Thoracic aorta (tissue), 2 donors: ENCODE measurements at regions not wholly inside any gene's neighbourhood (a gene's known extent, or its start where the extent isn't known, plus 50 kb on each side); places are given as distances from the start of the nearest gene placed in this dataset.
"Not testable (repeated sequence)": the region's sequence is repeated elsewhere in the genome, so short reads cannot be mapped to it uniquely, and the experiment has no call there.

ENCODE experiments used
- ATAC-seq: fragments of 150-250 bp; one replicate; pipeline ENCODE4 v1.8.0; 2017; ENCODE audit warnings: low read depth; ENCODE audit not compliant: insufficient number of reproducible peaks, low FRiP score
- DNase-seq: peaks from one replicate; pipeline ENCODE4 v3.0.0-alpha.2; 2020; ENCODE audit warnings: low spot score
- H3K27ac ChIP-seq, 2 donors: fragments of 200-600 bp; sonication (generic); 1 replicate in 1 of 2; 2 replicates in 1 of 2; pipeline ENCODE4 v1.5.1; 2016; ENCODE audit warnings: mild to moderate bottlenecking in 2 of 2, moderate library complexity in 2 of 2
- H3K27me3 ChIP-seq: fragments of 200-600 bp; sonication (generic); replicated peaks from 2 replicates; pipeline ENCODE4 v1.6.0; 2016; ENCODE audit warnings: mild to moderate bottlenecking; ENCODE audit not compliant: insufficient read depth
- H3K36me3 ChIP-seq: fragments of 200-600 bp; sonication (generic); one replicate; pipeline ENCODE4 v1.5.1; 2016
- H3K4me1 ChIP-seq, 2 donors: fragments of 200-600 bp; sonication (generic); 1 replicate in 1 of 2; 2 replicates in 1 of 2; pipeline versions ENCODE4 v1.5.1 to v1.6.0; 2016; ENCODE audit warnings: low read depth in 2 of 2, mild to moderate bottlenecking in 1 of 2; ENCODE audit not compliant: control insufficient read depth in 1 of 2
- H3K4me3 ChIP-seq: fragments of 200-600 bp; sonication (generic); 2 replicates; pipeline ENCODE4 v1.5.1; 2016; ENCODE audit warnings: mild to moderate bottlenecking
- H3K9me3 ChIP-seq: fragments of 200-600 bp; sonication (generic); 2 replicates; pipeline ENCODE4 v1.5.1; 2016
- CTCF ChIP-seq: fragments of 200-600 bp; sonication (generic); IDR thresholded peaks from one replicate; pipeline ENCODE4 v1.5.1; 2019; ENCODE audit warnings: antibody characterized with exemption

DNA sequence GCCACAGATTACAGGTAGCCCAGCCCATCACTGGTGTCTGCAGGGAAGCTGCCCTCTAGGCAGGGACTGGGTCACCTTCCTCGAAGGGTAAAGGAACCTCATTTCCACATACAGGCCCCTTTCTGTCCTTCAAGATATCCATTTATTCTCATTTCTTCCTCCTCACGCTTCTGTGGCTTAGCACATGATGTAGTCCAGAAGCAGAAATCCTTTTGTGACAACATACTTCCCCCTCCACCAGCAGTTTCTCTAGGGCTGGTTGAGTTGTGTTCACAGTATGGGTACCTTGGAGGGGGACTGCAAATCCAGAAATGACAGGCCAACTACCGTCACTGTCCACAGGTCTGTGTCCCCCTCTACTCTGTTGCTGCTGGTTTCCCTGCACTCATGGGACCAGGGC lies 364.9 kb downstream of the ANAPC1 start:
- Histone ChIP-seq H3K27me3 (no peaks in the 10 kb centered on the region), H3K36me3 (no peaks in the 10 kb centered on the region), H3K4me3 (no peak overlapping the region), H3K9me3 (no peaks in the 10 kb centered on the region), H3K4me1 (peaks cover 3 to 10% of the 10 kb centered on the region in 2 donors), H3K27ac (no peak overlapping the region)
- no peak for TF ChIP-seq CTCF
- no peak for ATAC-seq
- no peak for DNase-seq

- TF ChIP-seq CTCF: no peak
- Histone ChIP-seq H3K27me3 (no peaks in the 10 kb centered on the region), H3K4me1 (peaks cover 3 to 10% of the 10 kb centered on the region in 2 donors), H3K4me3 (no peak overlapping the region), H3K36me3 (no peaks in the 10 kb centered on the region), H3K27ac (no peak overlapping the region), H3K9me3 (no peaks in the 10 kb centered on the region)
- no peak for ATAC-seq
- DNase-seq: no peak
These were observed 361.7 kb downstream of the ANAPC1 start for GRCh38 chr2:111522231-111522768.

DNA sequence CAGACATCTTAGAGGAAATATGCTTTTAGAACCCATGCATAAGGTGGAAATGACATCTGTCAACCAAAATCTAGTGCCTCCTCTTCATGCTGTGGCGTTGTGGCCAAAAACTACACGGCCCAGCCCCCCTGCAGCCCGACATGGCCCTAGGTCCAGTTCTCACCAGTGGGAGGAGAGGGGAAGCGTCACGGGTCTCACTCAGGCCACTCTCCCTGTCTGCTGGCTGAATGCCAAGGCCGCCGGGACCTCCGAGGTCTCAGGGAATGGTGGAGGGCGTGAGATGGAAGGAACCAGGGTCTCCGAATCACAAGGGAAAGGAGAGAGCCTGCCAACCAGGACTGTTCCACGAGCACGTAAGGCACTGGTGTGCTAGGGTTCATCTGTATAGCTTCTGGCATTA lies 361.0 kb downstream of the ANAPC1 start:
- DNase-seq (no peak), ATAC-seq (no peak)
- TF ChIP-seq CTCF: no peak
- H3K4me1 ChIP-seq: peaks cover 3 to 10% of the 10 kb centered on the region in 2 donors
- H3K27me3 ChIP-seq: no peaks in the 10 kb centered on the region
- no peak overlapping the region for H3K4me3 ChIP-seq
- H3K36me3 ChIP-seq: no peaks in the 10 kb centered on the region
- no peak overlapping the region for H3K27ac ChIP-seq
- H3K9me3 ChIP-seq: no peaks in the 10 kb centered on the region

DNA sequence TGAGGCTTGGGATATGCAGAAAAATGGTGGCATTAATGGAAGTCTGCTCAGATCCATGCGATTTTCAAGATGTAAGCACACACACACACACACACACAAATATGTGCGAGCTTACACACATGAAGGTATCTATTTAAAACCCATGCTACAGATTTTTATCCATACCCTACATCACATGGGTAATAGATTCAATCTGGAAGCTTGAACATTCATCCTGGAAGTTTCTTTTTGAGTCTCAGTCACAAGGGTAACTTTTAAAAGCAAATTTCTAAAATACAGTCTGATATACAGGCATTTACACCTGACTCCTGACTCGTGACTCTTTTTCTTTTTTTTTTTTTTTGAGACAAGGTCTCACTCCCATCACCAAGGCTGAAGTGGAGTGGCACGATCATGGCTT lies 359.0 kb downstream of the ANAPC1 start:
- DNase-seq, H3K27me3 ChIP-seq, H3K36me3 ChIP-seq, H3K4me3 ChIP-seq, H3K27ac ChIP-seq, H3K9me3 ChIP-seq, ATAC-seq: not testable (repeated sequence)
- peaks cover 3 to 10% of the 10 kb centered on the region in 2 donors for H3K4me1 ChIP-seq

DNA sequence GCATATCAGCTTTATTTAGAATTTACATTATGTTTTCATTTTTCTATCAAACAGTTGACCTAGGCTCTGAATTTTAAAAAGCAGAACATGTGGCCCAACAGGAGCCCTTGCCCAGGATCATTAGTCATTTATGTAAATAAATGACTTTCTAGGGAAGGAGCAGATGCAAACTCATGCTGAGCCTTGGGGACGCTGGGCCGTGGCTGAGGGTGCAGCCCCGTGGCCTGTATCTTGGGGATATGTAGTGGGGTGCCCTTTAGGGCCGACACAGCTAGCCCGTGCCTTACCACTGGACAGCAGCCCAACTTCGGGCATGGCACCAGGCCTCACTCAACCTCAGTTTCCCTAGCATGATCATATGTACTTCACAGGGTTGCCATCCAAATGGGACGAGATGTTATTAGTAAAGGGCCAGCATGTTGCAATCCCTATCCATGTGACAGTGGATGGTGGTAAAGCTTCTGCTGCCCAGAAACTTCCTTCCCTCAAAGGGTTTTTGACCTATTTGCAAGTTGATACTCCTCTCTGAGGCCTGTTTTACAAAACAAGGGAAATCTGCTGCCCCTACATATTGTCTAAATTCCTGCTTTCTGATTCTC lies 357.9 kb downstream of the ANAPC1 start:
- not testable (repeated sequence) for DNase-seq, H3K9me3 ChIP-seq, H3K4me3 ChIP-seq, ATAC-seq, H3K27ac ChIP-seq, H3K36me3 ChIP-seq, H3K27me3 ChIP-seq
- H3K4me1 ChIP-seq: peaks cover 3 to 10% of the 10 kb centered on the region in 2 donors

- not testable (repeated sequence) for H3K4me3 ChIP-seq, H3K9me3 ChIP-seq, H3K27ac ChIP-seq, H3K36me3 ChIP-seq, H3K27me3 ChIP-seq, ATAC-seq, DNase-seq, H3K4me1 ChIP-seq
These were observed 356.1 kb downstream of the ANAPC1 start for GRCh38 chr2:111527707-111528400.

DNA sequence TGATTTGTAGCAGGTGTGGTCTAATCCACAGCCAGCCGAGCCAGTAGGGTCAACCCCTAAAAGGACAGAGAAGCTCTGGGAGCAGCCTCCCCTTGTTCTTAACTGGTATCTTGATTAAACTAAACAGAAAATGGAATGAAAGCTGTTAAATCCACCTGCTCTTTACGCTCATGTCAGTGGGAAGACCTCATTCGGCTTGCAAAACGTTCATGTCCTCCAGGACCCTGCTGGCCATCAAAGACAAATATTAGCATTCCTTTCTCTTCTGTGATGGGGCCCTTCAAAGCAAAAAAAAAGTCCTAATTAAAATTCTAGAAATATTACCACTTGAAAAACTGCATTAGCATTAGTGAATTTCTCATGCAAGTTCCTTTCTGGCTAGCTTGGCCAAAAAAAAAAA lies 355.0 kb downstream of the ANAPC1 start:
- not testable (repeated sequence) for H3K4me1 ChIP-seq, H3K36me3 ChIP-seq, ATAC-seq, DNase-seq, H3K4me3 ChIP-seq, H3K9me3 ChIP-seq, H3K27ac ChIP-seq, H3K27me3 ChIP-seq

DNA sequence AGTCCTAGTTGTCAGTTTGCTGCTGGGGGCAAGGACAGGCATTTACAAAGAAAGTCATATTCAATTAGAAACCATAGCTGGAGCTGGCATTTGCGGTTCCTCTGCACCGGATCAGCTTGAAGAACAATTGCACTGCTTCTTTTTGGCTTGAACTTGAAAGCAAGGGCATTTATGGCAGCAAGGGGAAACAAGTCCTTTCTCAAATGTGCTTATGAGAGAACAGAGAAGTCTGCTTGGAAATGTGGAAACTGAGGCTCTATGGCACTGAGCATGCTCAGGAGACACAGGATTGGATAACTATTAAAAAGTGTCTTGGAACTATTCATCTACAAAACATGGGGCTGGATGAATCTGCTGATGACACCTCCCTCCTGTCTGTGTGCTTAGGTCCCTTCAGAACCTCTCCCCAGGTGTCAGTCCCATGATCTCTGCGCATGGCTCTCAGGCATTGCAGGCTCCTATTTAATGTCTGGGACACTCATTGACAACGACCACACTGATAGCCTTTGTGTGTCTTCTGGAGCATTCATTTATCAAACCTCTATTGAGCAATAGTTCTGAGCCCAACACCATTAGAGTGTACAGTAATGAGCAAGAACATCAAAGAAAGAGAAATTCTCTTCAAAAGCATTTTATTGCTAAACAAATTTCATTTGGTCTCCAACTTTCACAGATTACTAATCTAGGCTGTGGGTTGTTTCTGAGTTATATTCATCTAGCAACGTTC lies 353.6 kb downstream of the ANAPC1 start:
- not testable (repeated sequence) for H3K9me3 ChIP-seq, H3K27ac ChIP-seq, DNase-seq, H3K4me3 ChIP-seq, ATAC-seq, H3K4me1 ChIP-seq, H3K27me3 ChIP-seq, H3K36me3 ChIP-seq

DNA sequence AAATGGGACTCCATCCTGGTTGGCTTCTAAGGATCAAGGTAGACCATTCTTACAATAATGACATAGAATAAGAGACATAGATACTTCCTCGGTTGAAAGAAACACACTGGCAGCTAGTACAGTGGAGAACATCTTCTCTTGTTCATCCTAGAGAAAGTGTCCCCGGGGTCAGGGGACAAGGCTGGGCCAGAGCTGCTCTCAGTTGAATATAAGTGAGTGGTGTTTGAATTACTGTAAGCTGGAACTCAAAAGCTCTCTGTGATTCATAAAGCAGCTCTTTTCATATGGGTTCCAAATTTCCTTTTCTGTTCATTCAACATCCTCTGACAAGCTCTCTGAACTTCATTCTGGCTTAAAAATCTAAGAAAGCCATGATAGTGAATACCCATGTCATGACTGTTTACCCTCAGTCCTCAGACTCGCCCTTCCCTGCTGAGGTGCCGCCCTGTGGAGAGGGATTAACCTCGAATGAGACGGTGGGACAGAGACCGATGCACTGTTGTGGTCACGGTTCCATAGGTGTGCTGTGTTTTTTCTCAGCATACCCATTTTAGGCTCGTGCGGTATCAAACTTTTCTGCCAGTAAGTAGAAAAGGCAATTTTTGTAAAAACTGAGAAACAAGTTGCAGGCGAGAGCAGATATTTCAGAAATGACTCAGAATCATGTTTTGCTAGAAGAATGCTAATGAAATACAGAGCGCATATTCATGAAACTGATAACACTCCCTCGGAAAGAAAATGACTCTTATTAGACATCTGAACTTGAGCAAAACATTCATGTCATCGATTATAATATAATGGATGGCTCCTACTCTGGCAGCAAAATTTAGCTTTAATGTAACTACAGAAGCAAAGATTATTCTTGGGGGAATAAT lies 351.1 kb downstream of the ANAPC1 start:
- not testable (repeated sequence) for H3K4me3 ChIP-seq, H3K9me3 ChIP-seq, H3K36me3 ChIP-seq, ATAC-seq, DNase-seq, H3K27ac ChIP-seq, H3K27me3 ChIP-seq, H3K4me1 ChIP-seq
